ENCODE measurements at regions not wholly inside any gene's neighbourhood (a gene's known extent, or its start where the extent isn't known, plus 50 kb on each side); places are given as distances from the start of the nearest gene placed in this dataset.

- TF ChIP-seq RAD21 (conservative IDR thresholded peaks at IDR 0.05 in 1 of 2, IDR thresholded peaks at IDR 0.05 in 1 of 2) = no peak
- no peak for TF ChIP-seq REST (IDR thresholded peaks at IDR 0.05)
- no peak for TF ChIP-seq CTCF (IDR thresholded peaks at IDR 0.05)
- TF ChIP-seq MAZ (IDR thresholded peaks at IDR 0.05; ENCODE audit: borderline replicate concordance, low read depth, low read length) = no peak
- TF ChIP-seq MAFK (IDR thresholded peaks at IDR 0.05; ENCODE audit: partially characterized antibody) = no peak
- TF ChIP-seq SMC3 (IDR thresholded peaks at IDR 0.05) = no peak
- no peak for TF ChIP-seq CEBPB (IDR thresholded peaks at IDR 0.05)
- TF ChIP-seq NFE2L2 (conservative IDR thresholded peaks at IDR 0.05; ENCODE audit: low read length) = no peak
- TF ChIP-seq MAX (IDR thresholded peaks at IDR 0.05) = no peak
- TF ChIP-seq POLR2A (IDR thresholded peaks at IDR 0.05; ENCODE audit: low read length) = no peak
- no peak for TF ChIP-seq JUNB (IDR thresholded peaks at IDR 0.05)
- TF ChIP-seq ESRRA (IDR thresholded peaks at IDR 0.05; ENCODE audit: borderline replicate concordance, low read length) = no peak
Observed at GRCh38 chr6:56789342-56789741, 146.7 kb upstream of the DST start.
